Activated gamma-delta T cell (primary cell): ENCODE measurements at regions not wholly inside any gene's neighbourhood (a gene's known extent, or its start where the extent isn't known, plus 50 kb on each side); places are given as distances from the start of the nearest gene placed in this dataset.

Experiments
- DNase-seq: peaks from one replicate; lab custom pipeline; 2025; lab: John Stamatoyannopoulos, UW

GRCh38 chr6:33950891-33951889, 147.4 kb upstream of the MLN start:
- DNase-seq = no peak

GRCh38 chr6:33950472-33950881, 146.7 kb upstream of the MLN start:
- no peak for DNase-seq

GRCh38 chr6:33949877-33950435, 146.2 kb upstream of the MLN start:
- no peak for DNase-seq

GRCh38 chr6:33949111-33949510, 145.3 kb upstream of the MLN start:
- no peak for DNase-seq

GRCh38 chr6:33947916-33948594, 144.3 kb upstream of the MLN start:
- DNase-seq = no peak

GRCh38 chr6:33947047-33947446, 143.2 kb upstream of the MLN start:
- DNase-seq = no peak

- no peak for DNase-seq
These were observed 142.1 kb upstream of the MLN start for GRCh38 chr6:33945931-33946330.

- no peak for DNase-seq
These were observed 141.0 kb upstream of the MLN start for GRCh38 chr6:33944686-33945411.

- no peak for DNase-seq
These were observed 133.1 kb upstream of the MLN start for GRCh38 chr6:33936886-33937285.

GRCh38 chr6:33935439-33936080, 131.8 kb upstream of the MLN start:
- DNase-seq = no peak

- DNase-seq = no peak
These were observed 131.0 kb upstream of the MLN start for GRCh38 chr6:33934731-33935270.

- no peak for DNase-seq
These were observed 129.3 kb upstream of the MLN start for GRCh38 chr6:33933101-33933500.

- DNase-seq = no peak
These were observed 128.0 kb upstream of the MLN start for GRCh38 chr6:33931799-33932198.

GRCh38 chr6:33929575-33930288, 125.9 kb upstream of the MLN start:
- DNase-seq = no peak

GRCh38 chr6:33927616-33928015, 123.8 kb upstream of the MLN start:
- no peak for DNase-seq

- DNase-seq = no peak
These were observed 123.3 kb upstream of the MLN start for GRCh38 chr6:33927112-33927511.

- no peak for DNase-seq
These were observed 122.6 kb upstream of the MLN start for GRCh38 chr6:33926451-33926850.

GRCh38 chr6:33925936-33926335, 122.1 kb upstream of the MLN start:
- DNase-seq = no peak

GRCh38 chr6:33925210-33925609, 121.4 kb upstream of the MLN start:
- DNase-seq = no peak

GRCh38 chr6:33924681-33925080, 120.9 kb upstream of the MLN start:
- no peak for DNase-seq
